ENCODE measurements at regions not wholly inside any gene's neighbourhood (a gene's known extent, or its start where the extent isn't known, plus 50 kb on each side); places are given as distances from the start of the nearest gene placed in this dataset.

- H3K36me3 Mint-ChIP-seq (ENCODE audit: insufficient read depth, unreplicated experiment), result no peaks in the 10 kb centered on the region
- intact Hi-C loops (cut with micrococcal nuclease; ENCODE audit: unreplicated experiment), result no loop called here
- no peak overlapping the region for H3K27ac Mint-ChIP-seq (ENCODE audit: unreplicated experiment)
- H3K9me3 Mint-ChIP-seq (ENCODE audit: low read depth, unreplicated experiment), result peaks cover 2% of the 10 kb centered on the region
- no peak overlapping the region for H3K4me3 Mint-ChIP-seq (ENCODE audit: low read depth, unreplicated experiment)
- no peaks in the 10 kb centered on the region for H3K27me3 Mint-ChIP-seq (ENCODE audit: unreplicated experiment)
- DNase-seq, result no peak
- H3K4me1 Mint-ChIP-seq (ENCODE audit: low read depth, unreplicated experiment), result no peaks in the 10 kb centered on the region
- no TSS peak for BruUV-seq (replicated peaks)
- TF ChIP-seq CTCF (IDR thresholded peaks at IDR 0.05; ENCODE audit: unreplicated experiment), result no peak
- CTCF ChIA-PET, result no interaction called here
Observed at GRCh38 chr11:93271596-93271995, 58.9 kb upstream of the DEUP1 start.

- Mint-ChIP-seq H3K4me1 (ENCODE audit: low read depth, unreplicated experiment) (no peaks in the 10 kb centered on the region), H3K9me3 (ENCODE audit: low read depth, unreplicated experiment) (peaks cover 2% of the 10 kb centered on the region), H3K27ac (ENCODE audit: unreplicated experiment) (no peak overlapping the region), H3K36me3 (ENCODE audit: insufficient read depth, unreplicated experiment) (no peaks in the 10 kb centered on the region), H3K27me3 (ENCODE audit: unreplicated experiment) (no peaks in the 10 kb centered on the region), H3K4me3 (ENCODE audit: low read depth, unreplicated experiment) (no peak overlapping the region)
- TF ChIP-seq CTCF (IDR thresholded peaks at IDR 0.05; ENCODE audit: unreplicated experiment), result no peak
- no peak for DNase-seq
- intact Hi-C loops (cut with micrococcal nuclease; ENCODE audit: unreplicated experiment), result no loop called here
- no TSS peak for BruUV-seq (replicated peaks)
- CTCF ChIA-PET, result no interaction called here
Observed at GRCh38 chr11:93274851-93275250, 55.7 kb upstream of the DEUP1 start.

GRCh38 chr11:93278976-93279375 is 51.6 kb upstream of the DEUP1 start:
- intact Hi-C loops (cut with micrococcal nuclease; ENCODE audit: unreplicated experiment), result no loop called here
- no peak for TF ChIP-seq CTCF (IDR thresholded peaks at IDR 0.05; ENCODE audit: unreplicated experiment)
- no TSS peak for BruUV-seq (replicated peaks)
- Mint-ChIP-seq H3K36me3 (ENCODE audit: insufficient read depth, unreplicated experiment) (no peaks in the 10 kb centered on the region), H3K9me3 (ENCODE audit: low read depth, unreplicated experiment) (no peaks in the 10 kb centered on the region), H3K27me3 (ENCODE audit: unreplicated experiment) (no peaks in the 10 kb centered on the region), H3K4me1 (ENCODE audit: low read depth, unreplicated experiment) (no peaks in the 10 kb centered on the region), H3K4me3 (ENCODE audit: low read depth, unreplicated experiment) (no peak overlapping the region), H3K27ac (ENCODE audit: unreplicated experiment) (no peak overlapping the region)
- DNase-seq, result no peak
- CTCF ChIA-PET, result interaction anchor here (0.6 kb wide), 1 partner anchor 58 kb away, joined by 4 read pairs; no protein-coding TSS in a partner anchor

- intact Hi-C loops (cut with micrococcal nuclease; ENCODE audit: unreplicated experiment), result no loop called here
- H3K9me3 Mint-ChIP-seq (ENCODE audit: low read depth, unreplicated experiment), result no peaks in the 10 kb centered on the region
- H3K27me3 Mint-ChIP-seq (ENCODE audit: unreplicated experiment), result no peaks in the 10 kb centered on the region
- CTCF ChIA-PET, result no interaction called here
- no TSS peak for BruUV-seq (replicated peaks)
- no peaks in the 10 kb centered on the region for H3K4me1 Mint-ChIP-seq (ENCODE audit: low read depth, unreplicated experiment)
- no peak for TF ChIP-seq CTCF (IDR thresholded peaks at IDR 0.05; ENCODE audit: unreplicated experiment)
- DNase-seq, result no peak
- H3K27ac Mint-ChIP-seq (ENCODE audit: unreplicated experiment), result no peak overlapping the region
- no peaks in the 10 kb centered on the region for H3K36me3 Mint-ChIP-seq (ENCODE audit: insufficient read depth, unreplicated experiment)
- H3K4me3 Mint-ChIP-seq (ENCODE audit: low read depth, unreplicated experiment), result no peak overlapping the region
Observed at GRCh38 chr11:93279851-93280347, 50.6 kb upstream of the DEUP1 start.
